ENCODE measurements at regions not wholly inside any gene's neighbourhood (a gene's known extent, or its start where the extent isn't known, plus 50 kb on each side); places are given as distances from the start of the nearest gene placed in this dataset.

DNA sequence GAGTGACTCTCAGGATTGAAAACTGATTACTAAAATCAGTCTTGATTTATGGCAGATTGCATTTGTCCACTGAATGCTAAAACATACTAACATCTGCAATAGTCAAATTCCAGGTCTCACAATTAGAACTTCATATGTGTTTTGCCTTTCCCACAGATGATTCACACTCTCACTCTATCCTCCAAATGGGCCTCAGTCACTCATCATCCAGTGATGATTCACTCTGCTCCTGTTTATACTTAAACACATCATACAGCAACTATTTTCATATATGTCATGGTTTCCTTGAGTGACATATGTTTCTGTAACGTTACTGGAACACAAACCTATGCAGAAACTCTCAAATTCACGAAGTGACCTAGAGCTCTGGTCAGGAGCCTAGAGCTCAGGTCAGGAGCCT, 512.9 kb downstream of the HINT1 start:
- no peak overlapping the region for H3K4me2 ChIP-seq
- no peak overlapping the region for H2AFZ ChIP-seq
- CTCF ChIA-PET = no interaction called here
- H3K4me1 ChIP-seq (replicated peaks; ENCODE audit: insufficient read depth) = 0 out of 2 replicates have a peak, but pooled peaks cover 6% of the 10 kb centered on the region
- H3K9me3 ChIP-seq (ENCODE audit: insufficient read depth, low read depth) = no peaks in the 10 kb centered on the region
- peaks cover 4% of the 10 kb centered on the region; the same call in 1 of the 2 replicates for H3K9me2 ChIP-seq (ENCODE audit: insufficient read depth)
- no peaks in the 10 kb centered on the region for H3K79me2 ChIP-seq (ENCODE audit: low read depth)
- H3F3A ChIP-seq (ENCODE audit: insufficient read depth, low read depth) = no peaks in the 10 kb centered on the region
- no peaks in the 10 kb centered on the region for H3K27me3 ChIP-seq (ENCODE audit: insufficient read depth, low read depth)
- no peak overlapping the region for H3K27ac ChIP-seq
- intact Hi-C loops (cut with micrococcal nuclease; ENCODE audit: unreplicated experiment) = no loop called here
- no peak for DNase-seq
- no peaks in the 10 kb centered on the region for H3K36me3 ChIP-seq (ENCODE audit: low read depth)
- TF ChIP-seq, protein P1, sequence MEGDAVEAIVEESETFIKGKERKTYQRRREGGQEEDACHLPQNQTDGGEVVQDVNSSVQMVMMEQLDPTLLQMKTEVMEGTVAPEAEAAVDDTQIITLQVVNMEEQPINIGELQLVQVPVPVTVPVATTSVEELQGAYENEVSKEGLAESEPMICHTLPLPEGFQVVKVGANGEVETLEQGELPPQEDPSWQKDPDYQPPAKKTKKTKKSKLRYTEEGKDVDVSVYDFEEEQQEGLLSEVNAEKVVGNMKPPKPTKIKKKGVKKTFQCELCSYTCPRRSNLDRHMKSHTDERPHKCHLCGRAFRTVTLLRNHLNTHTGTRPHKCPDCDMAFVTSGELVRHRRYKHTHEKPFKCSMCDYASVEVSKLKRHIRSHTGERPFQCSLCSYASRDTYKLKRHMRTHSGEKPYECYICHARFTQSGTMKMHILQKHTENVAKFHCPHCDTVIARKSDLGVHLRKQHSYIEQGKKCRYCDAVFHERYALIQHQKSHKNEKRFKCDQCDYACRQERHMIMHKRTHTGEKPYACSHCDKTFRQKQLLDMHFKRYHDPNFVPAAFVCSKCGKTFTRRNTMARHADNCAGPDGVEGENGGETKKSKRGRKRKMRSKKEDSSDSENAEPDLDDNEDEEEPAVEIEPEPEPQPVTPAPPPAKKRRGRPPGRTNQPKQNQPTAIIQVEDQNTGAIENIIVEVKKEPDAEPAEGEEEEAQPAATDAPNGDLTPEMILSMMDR (conservative IDR thresholded peaks at IDR 0.05) = no peak
- no peak for TF ChIP-seq EZH2 (IDR thresholded peaks at IDR 0.05; ENCODE audit: low read depth)
- H3K4me3 ChIP-seq = no peak overlapping the region
- BruUV-seq (replicated peaks) = no TSS peak
- no peaks in the 10 kb centered on the region for H4K20me1 ChIP-seq (ENCODE audit: insufficient read depth)
- POLR2A ChIA-PET (ENCODE audit: unreplicated experiment) = no interaction called here

DNA sequence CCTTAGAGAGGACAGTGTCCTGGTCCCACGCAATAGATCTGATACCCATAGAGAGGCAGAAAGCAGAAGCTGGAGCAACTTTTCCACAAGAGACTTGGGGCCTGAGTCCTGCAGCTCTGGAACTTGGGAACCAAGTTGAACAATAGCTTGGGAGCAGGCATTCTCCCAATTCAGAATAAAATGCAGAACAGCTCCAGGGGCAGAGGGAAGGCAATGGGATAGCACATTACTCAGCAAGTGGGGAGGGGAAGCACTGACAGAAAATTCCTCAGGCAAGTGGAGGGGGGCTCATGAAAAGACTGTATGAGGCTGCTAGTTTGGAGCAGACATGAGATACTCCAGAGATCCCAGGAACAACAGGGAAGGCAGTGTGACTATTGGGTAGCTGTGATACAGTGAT, 513.6 kb downstream of the HINT1 start:
- Histone ChIP-seq H4K20me1 (ENCODE audit: insufficient read depth) (no peaks in the 10 kb centered on the region), H3K27me3 (ENCODE audit: insufficient read depth, low read depth) (no peaks in the 10 kb centered on the region), H3K79me2 (ENCODE audit: low read depth) (no peaks in the 10 kb centered on the region), H3K4me2 (no peak overlapping the region), H3F3A (ENCODE audit: insufficient read depth, low read depth) (no peaks in the 10 kb centered on the region), H3K36me3 (ENCODE audit: low read depth) (no peaks in the 10 kb centered on the region), H3K4me1 (replicated peaks; ENCODE audit: insufficient read depth) (0 out of 2 replicates have a peak, but pooled peaks cover 6% of the 10 kb centered on the region), H3K4me3 (no peak overlapping the region), H3K9me2 (ENCODE audit: insufficient read depth) (peaks cover 4% of the 10 kb centered on the region; the same call in 1 of the 2 replicates), H3K9me3 (ENCODE audit: insufficient read depth, low read depth) (no peaks in the 10 kb centered on the region), H3K27ac (no peak overlapping the region), H2AFZ (no peak overlapping the region)
- TF ChIP-seq EZH2 (IDR thresholded peaks at IDR 0.05; ENCODE audit: low read depth) = no peak
- TF ChIP-seq, protein P1 (conservative IDR thresholded peaks at IDR 0.05) = no peak
- BruUV-seq (replicated peaks) = no TSS peak
- intact Hi-C loops (cut with micrococcal nuclease; ENCODE audit: unreplicated experiment) = no loop called here
- ChIA-PET POLR2A (ENCODE audit: unreplicated experiment) (no interaction called here), CTCF (no interaction called here)
- no peak for DNase-seq

DNA sequence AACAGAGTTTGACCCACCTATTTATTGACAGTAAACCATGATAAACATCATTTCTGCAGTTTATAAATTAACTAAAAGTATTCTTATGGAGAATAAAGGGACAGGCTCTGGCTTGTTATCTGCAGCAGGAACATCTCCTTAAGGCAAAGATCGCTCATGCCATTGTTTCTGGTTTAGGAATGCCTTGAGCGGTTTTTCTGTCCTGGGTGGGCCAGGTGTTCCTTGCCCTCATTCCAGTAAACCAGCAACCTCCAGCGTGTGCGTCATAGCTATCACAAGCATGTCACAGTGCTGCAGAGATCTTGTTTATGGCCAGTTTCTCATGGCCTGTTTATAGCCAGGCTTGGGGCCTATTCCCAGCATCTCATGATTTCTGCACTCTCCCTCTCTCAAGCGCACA, 521.7 kb downstream of the HINT1 start:
- Histone ChIP-seq H3K9me3 (ENCODE audit: insufficient read depth, low read depth) (no peaks in the 10 kb centered on the region), H3F3A (ENCODE audit: insufficient read depth, low read depth) (no peaks in the 10 kb centered on the region), H3K27me3 (ENCODE audit: insufficient read depth, low read depth) (no peaks in the 10 kb centered on the region), H3K36me3 (ENCODE audit: low read depth) (no peaks in the 10 kb centered on the region), H3K27ac (no peak overlapping the region), H4K20me1 (ENCODE audit: insufficient read depth) (no peaks in the 10 kb centered on the region), H3K9me2 (ENCODE audit: insufficient read depth) (no peaks in the 10 kb centered on the region), H3K4me2 (no peak overlapping the region), H2AFZ (no peak overlapping the region), H3K4me1 (replicated peaks; ENCODE audit: insufficient read depth) (no peaks in the 10 kb centered on the region), H3K79me2 (ENCODE audit: low read depth) (no peaks in the 10 kb centered on the region), H3K4me3 (no peak overlapping the region)
- intact Hi-C loops (cut with micrococcal nuclease; ENCODE audit: unreplicated experiment) = no loop called here
- no peak for DNase-seq
- TF ChIP-seq EZH2 (IDR thresholded peaks at IDR 0.05; ENCODE audit: low read depth) = no peak
- TF ChIP-seq, protein P1 (conservative IDR thresholded peaks at IDR 0.05) = no peak
- POLR2A ChIA-PET (ENCODE audit: unreplicated experiment) = no interaction called here
- no TSS peak for BruUV-seq (replicated peaks)
- CTCF ChIA-PET = no interaction called here
